Right lobe of liver (tissue), 6 donors: ENCODE measurements at regions not wholly inside any gene's neighbourhood (a gene's known extent, or its start where the extent isn't known, plus 50 kb on each side); places are given as distances from the start of the nearest gene placed in this dataset.
A peak's percentile ranks its signal among the peaks of the same experiment; 100 is the strongest.

Experiments
- ATAC-seq, 4 donors: fragments of 200-7000 bp; cut with Tn5 transposase; one replicate each; pipeline ENCODE4 v1.9.1; 2020; ENCODE audit warnings: mild to moderate bottlenecking in 4 of 4, moderate library complexity in 4 of 4
- DNase-seq, 3 donors: peaks; one replicate each; pipeline ENCODE4 v3.0.0-alpha.2; 2020
- H3K27ac ChIP-seq, 3 donors: fragments of 200-600 bp; one replicate each; pipeline ENCODE4 v1.8.0; 2022
- H3K27me3 ChIP-seq, 2 donors: fragments of 200-600 bp; one replicate each; pipeline ENCODE4 v1.8.0; 2022
- H3K36me3 ChIP-seq, 4 donors: fragments of 200-600 bp; sonication (generic) in 1 of 4; one replicate each; pipeline versions ENCODE4 v1.5.1 to v1.8.0; 2017 to 2022; ENCODE audit warnings: control low read depth in 1 of 4
- H3K4me1 ChIP-seq, 4 donors: fragments of 200-600 bp; sonication (generic) in 1 of 4; one replicate each; pipeline versions ENCODE4 v1.5.1 to v1.8.0; 2017 to 2022; ENCODE audit warnings: control low read depth in 1 of 4
- H3K4me3 ChIP-seq, 3 donors: fragments of 200-600 bp; one replicate each; pipeline ENCODE4 v1.8.0; 2022
- H3K9me3 ChIP-seq, 4 donors: fragments of 200-600 bp; sonication (generic) in 1 of 4; one replicate each; pipeline versions ENCODE4 v1.5.1 to v1.8.0; 2017 to 2022; ENCODE audit warnings: control low read depth in 1 of 4
- CTCF ChIP-seq, 4 donors: fragments of 200-600 bp in 3 of 4; fragments of 450-650 bp in 1 of 4; IDR thresholded peaks; one replicate each; pipeline versions ENCODE4 v1.5.1 to v1.8.0; 2016 to 2022; ENCODE audit warnings: antibody characterized with exemption in 4 of 4, mild to moderate bottlenecking in 2 of 4
- POLR2A ChIP-seq: fragments of 450-650 bp; IDR thresholded peaks from one replicate; pipeline ENCODE4 v1.6.1; 2017; ENCODE audit warnings: antibody characterized with exemption, mild to moderate bottlenecking
- WGBS: methylation state at CpG from one replicate; pipeline ENCODE4 v1.1.6; 2018; ENCODE audit warnings: low coverage, low lambda C conversion rate; ENCODE audit not compliant: insufficient coverage; ENCODE audit errors: missing lambda C conversion rate; 5-methylcytosine and 5-hydroxymethylcytosine counted together
- intact Hi-C, 2 donors: fragments of 100-400 bp; cut with DNase I; formaldehyde crosslinking; loops; one replicate each; pipeline versions ENCODE4 v1.11.2 to v1.14.1; 2022
- donor health status: DM: no; HTN: yes; CAD: no.
- donor health status: DM: no; HTN: no; CAD: no.
- donor health status: DM: no; HTN: no; CAD: no.
- donor health status: DM: no; HTN: yes; CAD: no.
- donor health status: DM: no; HTN: yes; CAD: no.

GRCh38 chr12:90868626-90869025 lies 86.3 kb downstream of the CCER1 start:
- ATAC-seq (no peak), DNase-seq (no peak)
- Histone ChIP-seq H3K4me1 (no peaks in the 10 kb centered on the region), H3K4me3 (no peak overlapping the region), H3K27me3 (no peaks in the 10 kb centered on the region), H3K27ac (no peak overlapping the region), H3K9me3 (no peaks in the 10 kb centered on the region), H3K36me3 (no peaks in the 10 kb centered on the region)
- WGBS: 82% methylated on average over 1 of the region's 1 CpG
- intact Hi-C loops: no loop called here
- TF ChIP-seq CTCF (IDR thresholded peaks at IDR 0.05) (no peak), POLR2A (no peak)

- H3K4me3 ChIP-seq: no peak overlapping the region
- intact Hi-C loops: no loop called here
- ATAC-seq (no peak), DNase-seq (no peak)
- H3K27ac ChIP-seq: no peak overlapping the region
- TF ChIP-seq POLR2A: no peak
- TF ChIP-seq CTCF (IDR thresholded peaks at IDR 0.05): no peak
- no peaks in the 10 kb centered on the region for H3K27me3 ChIP-seq
- H3K4me1 ChIP-seq: no peaks in the 10 kb centered on the region
- H3K9me3 ChIP-seq: no peaks in the 10 kb centered on the region
- H3K36me3 ChIP-seq: no peaks in the 10 kb centered on the region
These were observed 95.4 kb downstream of the CCER1 start for GRCh38 chr12:90859591-90859990.

GRCh38 chr12:90858252-90858651 lies 96.7 kb downstream of the CCER1 start:
- H3K27me3 ChIP-seq: no peaks in the 10 kb centered on the region
- no peaks in the 10 kb centered on the region for H3K4me1 ChIP-seq
- no peak for TF ChIP-seq CTCF (IDR thresholded peaks at IDR 0.05)
- no peak for TF ChIP-seq POLR2A
- H3K27ac ChIP-seq: no peak overlapping the region
- 60% methylated on average over 2 of the region's 2 CpGs for WGBS
- DNase-seq: no peak
- intact Hi-C loops: no loop called here
- no peak overlapping the region for H3K4me3 ChIP-seq
- no peaks in the 10 kb centered on the region for H3K9me3 ChIP-seq
- H3K36me3 ChIP-seq: no peaks in the 10 kb centered on the region
- peak in 1 of 4 donors; percentile 18 for ATAC-seq

GRCh38 chr12:90855534-90855933 lies 99.4 kb downstream of the CCER1 start:
- intact Hi-C loops: no loop called here
- Histone ChIP-seq H3K4me1 (peaks cover 0 to 19% (median 3%) of the 10 kb centered on the region in 4 donors), H3K27ac (no peak overlapping the region), H3K9me3 (no peaks in the 10 kb centered on the region), H3K36me3 (no peaks in the 10 kb centered on the region), H3K4me3 (no peak overlapping the region), H3K27me3 (no peaks in the 10 kb centered on the region)
- WGBS: 80% methylated on average over 1 of the region's 1 CpG
- TF ChIP-seq POLR2A (no peak), CTCF (IDR thresholded peaks at IDR 0.05) (no peak)
- no peak for ATAC-seq
- no peak for DNase-seq

- WGBS: 31% methylated on average over 8 of the region's 8 CpGs
- intact Hi-C loops: no loop called here
- TF ChIP-seq CTCF (IDR thresholded peaks at IDR 0.05) (peak; percentile 69 to 80 (median 76)), POLR2A (no peak)
These were observed 100.8 kb downstream of the CCER1 start for GRCh38 chr12:90854136-90854689.

More at GRCh38 chr12:90854136-90854689, 100.8 kb downstream of the CCER1 start:
- H3K9me3 ChIP-seq: no peaks in the 10 kb centered on the region
- no peaks in the 10 kb centered on the region for H3K36me3 ChIP-seq
- peaks cover 0 to 19% (median 3%) of the 10 kb centered on the region in 4 donors for H3K4me1 ChIP-seq
- H3K27me3 ChIP-seq: no peaks in the 10 kb centered on the region
- no peak for DNase-seq
- peak; percentile 69 to 85 (median 75) for ATAC-seq
- H3K4me3 ChIP-seq: no peak overlapping the region
- H3K27ac ChIP-seq: no peak overlapping the region
